Endothelial cell of umbilical vein (primary cell): ENCODE measurements at regions not wholly inside any gene's neighbourhood (a gene's known extent, or its start where the extent isn't known, plus 50 kb on each side); places are given as distances from the start of the nearest gene placed in this dataset.

Source experiments
- BruUV-seq: library from RNA; stranded (reverse); fragments of 400-500 nt; replicated peaks from 2 replicates; lab custom pipeline; 2021; lab: Mats Ljungman, UMichigan
- CTCF ChIA-PET: fragments of 300-600, 350-600 bp; sonication (Branson Sonifier 250); formaldehyde crosslinking; loops from one replicate; lab custom pipeline; 2021; ENCODE audit warnings: antibody characterized with exemption, inconsistent platforms; lab: Charles Lee
- POLR2A ChIA-PET: fragments of 300-600, 350-600 bp; sonication (Branson Sonifier 250); formaldehyde crosslinking; loops from one replicate; lab custom pipeline; 2021; ENCODE audit warnings: antibody characterized with exemption, inconsistent platforms; lab: Charles Lee
- DNase-seq: peaks from one replicate; pipeline ENCODE4 v3.0.0-alpha.2; 2011; ENCODE audit warnings: low read depth, low spot score
- FAIRE-seq: peaks from 2 replicates; lab custom pipeline; 2011; peaks lifted over from hg19 to GRCh38; lab: Jason Lieb, UNC
- H2AFZ ChIP-seq: 2 replicates; pipeline ENCODE4 v1.6.0; 2012; ENCODE audit warnings: low read depth, low read length, control low read depth, inconsistent platforms
- H3K27ac ChIP-seq: 2 replicates; pipeline ENCODE4 v1.5.1; 2011; ENCODE audit warnings: low read depth, mild to moderate bottlenecking, control low read depth, low read length, moderate library complexity; ENCODE audit not compliant: insufficient read depth
- H3K27me3 ChIP-seq, 2 experiments: 2 replicates each; pipeline versions ENCODE4 v1.6.0 to v1.6.1; 2011; ENCODE audit warnings: low read length in 2 of 2, mixed read lengths in 1 of 2; ENCODE audit not compliant: control insufficient read depth in 2 of 2, insufficient read depth in 2 of 2
- H3K36me3 ChIP-seq, 2 experiments: 2 replicates in 1 of 2; 3 replicates in 1 of 2; pipeline ENCODE4 v1.5.1; 2011; ENCODE audit warnings: low read length in 2 of 2, mild to moderate bottlenecking in 1 of 2, moderate library complexity in 1 of 2; ENCODE audit not compliant: control insufficient read depth in 2 of 2, insufficient read depth in 2 of 2; ENCODE audit errors: extremely low read depth in 1 of 2
- H3K4me1 ChIP-seq: 3 replicates; pipeline ENCODE4 v1.5.1; 2011; ENCODE audit warnings: mild to moderate bottlenecking, low read length; ENCODE audit not compliant: control insufficient read depth, insufficient read depth; ENCODE audit errors: extremely low read depth
- H3K4me2 ChIP-seq: 2 replicates; pipeline ENCODE4 v1.6.1; 2011; ENCODE audit warnings: low read length, control low read depth, mixed read lengths; ENCODE audit not compliant: insufficient read depth
- H3K4me3 ChIP-seq, 3 experiments: fragments of 200-600 bp in 1 of 3; sonication (generic), shearing (Covaris generic) in 1 of 3; replicated peaks in 1 of 3; 2 replicates each; pipeline ENCODE4 v1.5.1; 2011 to 2016; ENCODE audit warnings: control low read depth in 3 of 3, low read length in 3 of 3, mild to moderate bottlenecking in 2 of 3, inconsistent platforms in 1 of 3, low read depth in 1 of 3, moderate library complexity in 1 of 3; ENCODE audit not compliant: insufficient read depth in 1 of 3
- H3K79me2 ChIP-seq: 2 replicates; pipeline ENCODE4 v1.6.0; 2012; ENCODE audit warnings: low read length, inconsistent platforms; ENCODE audit not compliant: control insufficient read depth, insufficient read depth
- H3K9ac ChIP-seq: replicated peaks from 2 replicates; pipeline ENCODE3; 2011; ENCODE audit warnings: low read length, control low read depth; ENCODE audit not compliant: insufficient read depth; ENCODE audit errors: extremely low read depth
- H3K9me1 ChIP-seq: replicated peaks from 3 replicates; pipeline ENCODE4 v1.6.0; 2011; ENCODE audit warnings: mild to moderate bottlenecking, low read length; ENCODE audit not compliant: control insufficient read depth, insufficient read depth; ENCODE audit errors: extremely low read depth
- H3K9me3 ChIP-seq: replicated peaks from 2 replicates; pipeline ENCODE4 v1.5.1; 2012; ENCODE audit warnings: low read length, inconsistent platforms; ENCODE audit not compliant: control insufficient read depth, insufficient read depth
- H4K20me1 ChIP-seq: replicated peaks from 2 replicates; pipeline ENCODE3; 2011; ENCODE audit warnings: mild to moderate bottlenecking, low read length; ENCODE audit not compliant: control insufficient read depth, insufficient read depth; ENCODE audit errors: extremely low read depth
- EZH2 ChIP-seq: IDR thresholded peaks from 2 replicates; pipeline ENCODE4 v1.6.1; 2012; ENCODE audit warnings: borderline replicate concordance, low read depth, mild to moderate bottlenecking, moderate library complexity, low read length, inconsistent platforms; ENCODE audit not compliant: severe bottlenecking
- FOS ChIP-seq: IDR thresholded peaks from 2 replicates; pipeline ENCODE4 v1.6.1; 2011; ENCODE audit warnings: mild to moderate bottlenecking, low read length, moderate library complexity, borderline replicate concordance; ENCODE audit not compliant: insufficient read depth
- GATA2 ChIP-seq: IDR thresholded peaks from 2 replicates; pipeline ENCODE4 v1.7.0; 2011; ENCODE audit warnings: low read depth, mild to moderate bottlenecking, moderate library complexity, mixed read lengths, low read length; ENCODE audit not compliant: insufficient read length, insufficient read depth
- JUN ChIP-seq: IDR thresholded peaks from 2 replicates; pipeline ENCODE4 v1.6.1; 2011; ENCODE audit warnings: borderline replicate concordance, low read depth; ENCODE audit not compliant: insufficient read length, insufficient read depth
- MYC ChIP-seq: IDR thresholded peaks from one replicate; pipeline ENCODE4 v1.6.1; 2011; ENCODE audit warnings: mild to moderate bottlenecking, low read depth, low read length
- POLR2A ChIP-seq: IDR thresholded peaks from 2 replicates; pipeline ENCODE4 v1.6.1; 2012; ENCODE audit warnings: low read depth, mild to moderate bottlenecking, control low read depth, low read length
- POLR2AphosphoS5 ChIP-seq: IDR thresholded peaks from 2 replicates; pipeline ENCODE4 v1.6.1; 2012; ENCODE audit warnings: low read depth, mild to moderate bottlenecking, control low read depth, low read length, moderate library complexity; ENCODE audit not compliant: insufficient read depth
- dilution Hi-C: fragments of 300-500 bp; cut with MboI; formaldehyde crosslinking; loops from one replicate; pipeline ENCODE4 v1.15.0; 2019; ENCODE audit warnings: low sequenced_read_pairs; ENCODE audit not compliant: extremely low pct_ligation_motif_present
- intact Hi-C: fragments of 100-400 bp; cut with micrococcal nuclease; formaldehyde crosslinking; loops from one replicate; pipeline ENCODE4 v1.10.0; 2022
- TF ChIP-seq, protein P1 (sequence below), 2 donors: IDR thresholded peaks; 1 replicate in 1 of 2; 2 replicates in 1 of 2; pipeline ENCODE4 v1.5.1; 2011; ENCODE audit warnings: low read length in 2 of 2, mild to moderate bottlenecking in 2 of 2, moderate library complexity in 2 of 2, control low read depth in 1 of 2, inconsistent platforms in 1 of 2, low read depth in 1 of 2; ENCODE audit not compliant: insufficient read depth in 1 of 2; ENCODE audit errors: extremely low read depth in 1 of 2
- TF ChIP-seq, protein P2 (sequence below): IDR thresholded peaks from 2 replicates; pipeline ENCODE4 v1.6.1; 2011; ENCODE audit not compliant: insufficient read depth, insufficient read length

DNA sequence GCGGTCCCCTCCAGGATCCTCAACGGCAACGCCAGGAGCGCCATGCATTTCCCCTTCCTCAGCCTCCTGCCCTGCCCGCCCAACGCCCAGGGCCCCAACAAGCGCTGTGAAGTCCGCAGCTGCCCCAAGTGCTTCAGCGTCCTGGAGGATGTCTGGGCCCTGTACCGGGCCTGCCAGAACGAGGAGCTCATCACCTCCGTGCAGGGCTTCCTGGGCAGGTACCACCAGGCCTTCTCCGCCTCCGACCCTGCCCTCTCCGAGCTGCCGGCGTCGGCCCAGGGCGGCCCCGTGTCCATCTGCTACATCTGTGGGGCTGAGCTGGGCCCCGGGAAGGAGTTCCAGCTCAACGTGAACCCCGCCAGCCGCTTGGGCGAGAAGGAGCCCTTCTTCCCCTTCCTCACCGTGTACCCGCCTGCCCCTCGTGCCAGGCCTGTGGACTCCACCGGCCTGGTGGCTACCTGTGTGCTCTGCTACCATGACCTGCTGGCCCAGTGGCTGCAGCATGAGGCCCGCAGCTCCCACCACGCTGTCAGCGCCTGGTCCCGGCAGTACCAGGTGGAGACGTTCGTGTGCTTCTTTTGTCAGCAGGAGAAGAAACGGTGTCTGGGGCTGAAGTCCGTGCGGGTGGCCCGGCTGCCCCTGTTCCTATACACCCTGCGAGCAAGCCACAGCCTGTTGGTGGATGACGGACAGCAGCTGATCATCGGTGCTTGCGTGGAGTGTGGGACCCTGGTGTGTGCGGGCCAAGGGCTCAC is 58.9 kb upstream of the CIBAR2 start:
- ChIA-PET POLR2A (interaction anchor here (1.2 kb wide), 1 partner anchor 83 kb away, joined by 3 read pairs; no protein-coding TSS in a partner anchor), CTCF (interaction anchor here (0.5 to 6.0 kb wide), 18 partner anchors 9 to 160 kb away, joined by 3 to 45 read pairs (median 7); no protein-coding TSS in a partner anchor)
- TF ChIP-seq GATA2 = no peak
- TF ChIP-seq, protein P1, sequence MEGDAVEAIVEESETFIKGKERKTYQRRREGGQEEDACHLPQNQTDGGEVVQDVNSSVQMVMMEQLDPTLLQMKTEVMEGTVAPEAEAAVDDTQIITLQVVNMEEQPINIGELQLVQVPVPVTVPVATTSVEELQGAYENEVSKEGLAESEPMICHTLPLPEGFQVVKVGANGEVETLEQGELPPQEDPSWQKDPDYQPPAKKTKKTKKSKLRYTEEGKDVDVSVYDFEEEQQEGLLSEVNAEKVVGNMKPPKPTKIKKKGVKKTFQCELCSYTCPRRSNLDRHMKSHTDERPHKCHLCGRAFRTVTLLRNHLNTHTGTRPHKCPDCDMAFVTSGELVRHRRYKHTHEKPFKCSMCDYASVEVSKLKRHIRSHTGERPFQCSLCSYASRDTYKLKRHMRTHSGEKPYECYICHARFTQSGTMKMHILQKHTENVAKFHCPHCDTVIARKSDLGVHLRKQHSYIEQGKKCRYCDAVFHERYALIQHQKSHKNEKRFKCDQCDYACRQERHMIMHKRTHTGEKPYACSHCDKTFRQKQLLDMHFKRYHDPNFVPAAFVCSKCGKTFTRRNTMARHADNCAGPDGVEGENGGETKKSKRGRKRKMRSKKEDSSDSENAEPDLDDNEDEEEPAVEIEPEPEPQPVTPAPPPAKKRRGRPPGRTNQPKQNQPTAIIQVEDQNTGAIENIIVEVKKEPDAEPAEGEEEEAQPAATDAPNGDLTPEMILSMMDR (IDR thresholded peaks at IDR 0.05; ENCODE audit: extremely low read depth in 1 of 2, insufficient read depth in 1 of 2, low read depth in 1 of 2, low read length in 2 of 2) = no peak
- TF ChIP-seq JUN = no peak
- TF ChIP-seq, protein P2, sequence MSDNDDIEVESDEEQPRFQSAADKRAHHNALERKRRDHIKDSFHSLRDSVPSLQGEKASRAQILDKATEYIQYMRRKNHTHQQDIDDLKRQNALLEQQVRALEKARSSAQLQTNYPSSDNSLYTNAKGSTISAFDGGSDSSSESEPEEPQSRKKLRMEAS = no peak
- no peak for TF ChIP-seq EZH2
- TF ChIP-seq POLR2A = no peak
- TF ChIP-seq FOS = no peak
- TF ChIP-seq MYC = no peak
- TF ChIP-seq POLR2AphosphoS5 = no peak
- H3K9me3 ChIP-seq = no peaks in the 10 kb centered on the region
- H3K9ac ChIP-seq = peak overlapping the region; percentile 22
- H3K4me3 ChIP-seq = peak overlapping the region in 2 of 3 experiments; percentile 15 to 39
- peak; percentile 41 for DNase-seq
- peaks cover 60% of the 10 kb centered on the region for H3K4me1 ChIP-seq
- FAIRE-seq = no peak
- no peak overlapping the region for H2AFZ ChIP-seq
- dilution Hi-C loops (no loop called here), intact Hi-C loops (no loop called here)
- peak overlapping the region; percentile 93 for H3K27ac ChIP-seq
- peaks cover 4% of the 10 kb centered on the region for H3K79me2 ChIP-seq
- BruUV-seq = no TSS peak
- H3K36me3 ChIP-seq = no peaks in the 10 kb centered on the region
- no peaks in the 10 kb centered on the region for H3K9me1 ChIP-seq
- no peaks in the 10 kb centered on the region for H4K20me1 ChIP-seq
- no peaks in the 10 kb centered on the region for H3K27me3 ChIP-seq
- peak overlapping the region; percentile 77 for H3K4me2 ChIP-seq
